ENCODE measurements at regions not wholly inside any gene's neighbourhood (a gene's known extent, or its start where the extent isn't known, plus 50 kb on each side); places are given as distances from the start of the nearest gene placed in this dataset.

DNA sequence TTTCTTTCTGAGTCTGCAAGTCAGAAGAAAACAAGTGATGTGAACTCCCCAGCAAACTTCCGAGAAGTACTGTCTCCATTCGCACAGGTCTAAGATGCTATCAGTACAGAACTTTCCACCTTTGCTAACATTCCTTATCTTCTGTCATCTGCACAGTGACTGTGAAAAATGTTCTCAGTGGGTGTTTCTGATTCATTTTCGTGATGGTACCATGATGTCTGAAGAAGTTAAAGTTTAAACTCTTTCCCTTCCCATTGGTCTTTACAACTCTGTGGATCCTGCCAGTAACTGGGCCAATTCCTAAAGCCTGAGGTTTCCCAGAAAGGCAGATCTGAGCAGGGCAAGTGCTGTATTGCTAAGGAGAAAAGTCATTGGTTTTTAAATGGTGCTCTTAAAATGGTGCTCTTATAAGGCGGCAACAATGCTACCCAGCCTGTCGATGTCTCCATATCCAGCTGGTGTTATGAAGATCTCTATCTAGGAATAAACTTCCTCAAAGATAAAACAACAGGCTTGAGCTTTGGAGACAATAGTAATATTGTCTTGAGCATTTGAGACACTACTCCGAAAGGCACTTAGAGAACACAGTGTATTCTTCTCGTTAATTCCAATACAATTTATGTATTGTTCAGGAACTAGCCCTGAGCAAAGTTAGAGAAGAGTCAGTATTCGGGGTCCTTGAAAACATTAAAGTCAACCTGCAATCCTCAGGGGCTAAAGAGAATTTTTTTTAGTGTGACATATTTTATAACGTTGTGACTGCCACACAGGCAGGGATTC lies 232.3 kb downstream of the OSR1 start:
- no peak for DNase-seq (ENCODE audit: low read depth)
- H3K4me3 ChIP-seq (ENCODE audit: low read depth, low read length) = no peak overlapping the region
- TF ChIP-seq, protein P1, sequence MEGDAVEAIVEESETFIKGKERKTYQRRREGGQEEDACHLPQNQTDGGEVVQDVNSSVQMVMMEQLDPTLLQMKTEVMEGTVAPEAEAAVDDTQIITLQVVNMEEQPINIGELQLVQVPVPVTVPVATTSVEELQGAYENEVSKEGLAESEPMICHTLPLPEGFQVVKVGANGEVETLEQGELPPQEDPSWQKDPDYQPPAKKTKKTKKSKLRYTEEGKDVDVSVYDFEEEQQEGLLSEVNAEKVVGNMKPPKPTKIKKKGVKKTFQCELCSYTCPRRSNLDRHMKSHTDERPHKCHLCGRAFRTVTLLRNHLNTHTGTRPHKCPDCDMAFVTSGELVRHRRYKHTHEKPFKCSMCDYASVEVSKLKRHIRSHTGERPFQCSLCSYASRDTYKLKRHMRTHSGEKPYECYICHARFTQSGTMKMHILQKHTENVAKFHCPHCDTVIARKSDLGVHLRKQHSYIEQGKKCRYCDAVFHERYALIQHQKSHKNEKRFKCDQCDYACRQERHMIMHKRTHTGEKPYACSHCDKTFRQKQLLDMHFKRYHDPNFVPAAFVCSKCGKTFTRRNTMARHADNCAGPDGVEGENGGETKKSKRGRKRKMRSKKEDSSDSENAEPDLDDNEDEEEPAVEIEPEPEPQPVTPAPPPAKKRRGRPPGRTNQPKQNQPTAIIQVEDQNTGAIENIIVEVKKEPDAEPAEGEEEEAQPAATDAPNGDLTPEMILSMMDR (IDR thresholded peaks at IDR 0.05; ENCODE audit: control insufficient read depth, extremely low read depth, insufficient read depth) = no peak

DNA sequence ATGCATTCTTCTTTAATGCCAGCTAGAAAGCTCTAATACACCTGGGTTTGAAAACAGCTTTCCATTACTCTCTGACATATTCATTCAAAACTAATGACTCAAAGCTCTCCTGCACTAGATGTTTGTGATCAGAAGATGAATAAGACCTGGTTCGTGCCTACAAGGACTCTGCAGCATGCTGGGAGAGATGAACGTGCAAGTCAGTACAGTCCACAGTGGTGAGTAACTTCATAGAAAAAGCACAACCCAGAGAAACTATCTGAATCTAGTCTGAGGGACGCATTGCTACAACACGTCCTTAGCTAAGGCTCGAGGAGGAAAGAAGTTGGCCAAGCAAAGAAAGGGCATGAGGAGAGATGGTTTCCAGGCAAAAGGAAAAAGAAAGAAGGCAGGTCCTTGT lies 234.3 kb downstream of the OSR1 start:
- TF ChIP-seq, protein P1 (IDR thresholded peaks at IDR 0.05; ENCODE audit: control insufficient read depth, extremely low read depth, insufficient read depth) = no peak
- no peak for DNase-seq (ENCODE audit: low read depth)
- H3K4me3 ChIP-seq (ENCODE audit: low read depth, low read length) = no peak overlapping the region

DNA sequence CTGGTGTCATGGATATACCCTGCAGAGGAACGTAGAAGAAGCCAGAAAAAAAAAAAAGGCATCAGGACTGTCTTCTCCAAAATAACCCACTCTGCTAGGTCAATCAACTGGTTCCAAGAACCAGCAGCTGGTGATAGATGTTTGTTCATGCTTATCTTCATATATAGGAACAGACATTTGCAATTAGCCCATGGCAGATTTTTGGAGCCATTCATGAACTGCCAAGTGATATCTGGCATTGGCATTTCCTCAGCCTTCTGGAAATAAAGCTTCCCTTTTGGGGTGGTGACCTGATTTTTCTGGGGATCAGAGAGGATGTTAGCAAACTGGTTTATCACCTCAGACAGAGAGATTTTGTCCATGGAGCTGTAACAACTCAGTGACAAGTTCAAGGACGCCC lies 234.9 kb downstream of the OSR1 start:
- TF ChIP-seq, protein P1 (IDR thresholded peaks at IDR 0.05; ENCODE audit: control insufficient read depth, extremely low read depth, insufficient read depth) = no peak
- no peak for DNase-seq (ENCODE audit: low read depth)

DNA sequence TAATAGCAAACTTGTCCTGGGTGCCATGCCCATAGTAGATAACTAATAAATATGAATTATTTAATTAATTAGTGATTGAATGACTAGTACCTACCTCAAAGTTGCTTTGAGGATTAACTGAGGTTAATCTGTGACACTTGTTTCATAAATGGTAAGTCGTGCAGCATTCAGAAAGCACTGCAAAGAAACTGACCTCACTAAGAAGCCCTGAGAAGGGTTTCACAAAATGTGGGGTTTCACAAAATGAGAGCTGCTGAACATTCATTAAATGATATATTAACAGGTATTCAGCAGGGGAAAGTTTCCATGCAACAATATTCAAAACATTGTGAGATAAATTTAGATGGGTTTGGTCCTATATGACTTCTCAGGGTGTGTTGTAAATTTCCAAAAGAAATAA lies 236.2 kb downstream of the OSR1 start:
- TF ChIP-seq, protein P1 (IDR thresholded peaks at IDR 0.05; ENCODE audit: control insufficient read depth, extremely low read depth, insufficient read depth) = no peak

More for the DNA sequence above, 234.9 kb downstream of the OSR1 start:
- H3K4me3 ChIP-seq (ENCODE audit: low read depth, low read length) = no peak overlapping the region

DNA sequence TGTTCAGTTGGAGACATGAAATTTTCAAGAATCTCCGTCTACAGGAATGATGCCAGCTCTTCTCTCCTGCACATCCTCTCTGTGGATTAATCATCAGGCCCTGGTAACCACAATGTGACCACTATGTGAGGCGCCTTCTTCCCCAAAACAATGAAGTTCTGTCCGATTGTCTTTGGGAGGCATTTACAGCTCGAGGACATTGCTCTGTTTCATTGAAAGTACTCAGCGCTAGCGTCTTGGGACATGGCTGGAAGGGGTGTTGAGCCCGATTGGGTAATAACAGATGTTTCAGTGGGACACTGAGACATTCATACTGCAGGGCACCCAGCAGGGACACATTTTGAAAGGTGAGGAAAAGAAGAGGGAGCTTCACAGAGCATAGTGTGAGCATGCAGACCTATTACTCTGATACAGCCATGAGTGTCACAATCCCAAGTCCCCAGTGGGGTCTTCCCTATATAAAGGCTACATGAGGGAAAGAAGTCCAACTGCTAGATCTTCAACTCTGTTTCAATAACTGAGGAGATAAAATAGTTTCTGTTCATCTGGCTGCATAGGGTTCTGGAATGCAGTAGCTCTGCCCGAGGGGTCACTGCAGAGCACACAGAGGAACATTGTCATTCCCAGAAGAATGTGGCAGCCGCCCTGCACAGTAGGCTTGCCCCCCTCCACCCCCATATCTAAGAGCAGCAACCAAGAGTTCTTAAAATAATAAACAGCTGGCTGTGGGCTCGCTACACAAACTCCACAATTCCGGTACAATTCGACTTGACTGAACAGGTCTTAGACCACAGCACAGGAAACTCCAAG lies 237.3 kb downstream of the OSR1 start:
- TF ChIP-seq, protein P1 (IDR thresholded peaks at IDR 0.05; ENCODE audit: control insufficient read depth, extremely low read depth, insufficient read depth) = no peak
- DNase-seq (ENCODE audit: low read depth) = no peak
- H3K4me3 ChIP-seq (ENCODE audit: low read depth, low read length) = no peak overlapping the region

More for the DNA sequence above, 236.2 kb downstream of the OSR1 start:
- H3K4me3 ChIP-seq (ENCODE audit: low read depth, low read length) = no peak overlapping the region
- DNase-seq (ENCODE audit: low read depth) = no peak

GRCh38 chr2:19120181-19120580 lies 238.2 kb downstream of the OSR1 start:
- no peak overlapping the region for H3K4me3 ChIP-seq (ENCODE audit: low read depth, low read length)
- no peak for DNase-seq (ENCODE audit: low read depth)
- TF ChIP-seq, protein P1 (IDR thresholded peaks at IDR 0.05; ENCODE audit: control insufficient read depth, extremely low read depth, insufficient read depth) = no peak
